ENCODE measurements at regions not wholly inside any gene's neighbourhood (a gene's known extent, or its start where the extent isn't known, plus 50 kb on each side); places are given as distances from the start of the nearest gene placed in this dataset.

DNA sequence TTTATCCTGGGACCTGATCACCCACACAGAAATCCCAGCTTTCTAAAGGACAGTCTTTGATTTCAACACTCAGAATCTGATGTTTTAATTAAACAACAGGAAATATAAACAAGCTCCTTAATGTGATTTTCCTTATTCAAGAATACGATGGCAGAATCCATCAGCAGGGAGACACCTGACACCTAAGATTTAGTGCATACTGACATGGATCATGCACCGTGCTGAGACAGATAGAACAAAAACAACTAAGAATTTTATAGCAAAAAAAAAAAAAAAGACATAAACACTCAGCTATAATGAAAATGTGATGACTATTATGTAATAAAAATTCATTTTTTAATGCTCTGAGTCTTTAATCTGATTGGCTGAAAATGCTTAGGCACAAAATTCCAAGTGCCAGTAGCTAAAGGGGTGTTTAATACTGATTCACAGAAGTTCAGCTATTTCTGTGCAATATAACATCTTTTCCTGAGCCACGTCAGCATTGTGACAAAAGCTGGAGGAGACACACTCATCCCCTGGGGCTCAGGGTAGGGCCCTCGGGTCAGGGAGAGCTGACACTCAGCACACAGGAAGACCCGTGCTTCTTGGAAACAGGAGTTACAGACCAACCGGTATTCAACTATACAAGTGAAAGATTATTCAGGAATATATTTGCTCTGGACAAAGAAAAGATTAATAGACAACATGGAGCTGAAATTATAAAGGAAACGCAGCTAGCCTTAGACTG, 247.4 kb downstream of the FBXO15 start:
- Histone ChIP-seq H3K4me1 (ENCODE audit: insufficient read depth, low read length) (no peaks in the 10 kb centered on the region), H3K27ac (ENCODE audit: low read depth, low read length) (no peak overlapping the region), H3K4me3 (ENCODE audit: low read length) (no peak overlapping the region), H3K36me3 (ENCODE audit: insufficient read depth, low read length) (no peaks in the 10 kb centered on the region), H3K9me3 (ENCODE audit: low read length) (no peaks in the 10 kb centered on the region), H3K27me3 (ENCODE audit: insufficient read depth, low read length, poor library complexity, severe bottlenecking) (no peaks in the 10 kb centered on the region)
- Mint-ChIP-seq H3K4me3 (no peak overlapping the region), H3K36me3 (no peaks in the 10 kb centered on the region), H3K27me3 (no peaks in the 10 kb centered on the region), H3K4me1 (no peaks in the 10 kb centered on the region), H3K9me3 (peaks cover 0 to 5% (median 0%) of the 10 kb centered on the region in 5 donors), H3K27ac (no peak overlapping the region)
- ChIA-PET POLR2A (no interaction called here), CTCF (no interaction called here)
- no peak for DNase-seq

DNA sequence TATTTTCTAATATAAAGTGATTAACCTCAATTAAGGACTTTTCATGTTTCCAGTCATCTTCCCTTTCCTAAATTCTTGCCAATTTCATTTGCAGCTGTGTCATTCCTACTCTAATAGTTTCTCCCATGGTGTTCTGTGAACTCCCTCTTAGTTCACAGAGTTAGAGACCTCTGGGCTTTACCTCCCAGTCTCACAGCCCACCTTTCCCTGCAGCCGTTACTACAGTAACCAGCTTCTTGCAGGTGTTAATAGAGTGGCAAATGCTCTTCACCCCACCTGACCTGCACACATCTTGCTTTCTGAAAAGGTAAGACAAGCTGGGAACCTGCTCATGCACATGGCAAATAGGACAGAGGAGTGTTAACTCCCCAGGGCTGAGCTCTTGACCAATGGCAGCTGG, 250.1 kb downstream of the FBXO15 start:
- Histone ChIP-seq H3K9me3 (ENCODE audit: low read length) (no peaks in the 10 kb centered on the region), H3K27ac (ENCODE audit: low read depth, low read length) (no peak overlapping the region), H3K27me3 (ENCODE audit: insufficient read depth, low read length, poor library complexity, severe bottlenecking) (no peaks in the 10 kb centered on the region), H3K4me3 (ENCODE audit: low read length) (no peak overlapping the region), H3K4me1 (ENCODE audit: insufficient read depth, low read length) (no peaks in the 10 kb centered on the region), H3K36me3 (ENCODE audit: insufficient read depth, low read length) (no peaks in the 10 kb centered on the region)
- H3K27ac Mint-ChIP-seq: no peak overlapping the region
- no peaks in the 10 kb centered on the region for H3K27me3 Mint-ChIP-seq
- peaks cover 0 to 5% (median 0%) of the 10 kb centered on the region in 5 donors for H3K9me3 Mint-ChIP-seq
- ChIA-PET POLR2A (no interaction called here), CTCF (interaction anchor here (1.0 kb wide), 1 partner anchor 16 kb away, joined by 3 read pairs; no protein-coding TSS in a partner anchor)
- no peak overlapping the region for H3K4me3 Mint-ChIP-seq
- H3K36me3 Mint-ChIP-seq: no peaks in the 10 kb centered on the region
- no peaks in the 10 kb centered on the region for H3K4me1 Mint-ChIP-seq
- DNase-seq: no peak

GRCh38 chr18:73896685-73897084, 250.9 kb downstream of the FBXO15 start:
- H3K27me3 Mint-ChIP-seq: no peaks in the 10 kb centered on the region
- no peaks in the 10 kb centered on the region for H3K4me1 Mint-ChIP-seq
- ChIA-PET POLR2A (no interaction called here), CTCF (no interaction called here)
- Histone ChIP-seq H3K9me3 (ENCODE audit: low read length) (no peaks in the 10 kb centered on the region), H3K27me3 (ENCODE audit: insufficient read depth, low read length, poor library complexity, severe bottlenecking) (no peaks in the 10 kb centered on the region), H3K4me1 (ENCODE audit: insufficient read depth, low read length) (no peaks in the 10 kb centered on the region), H3K4me3 (ENCODE audit: low read length) (no peak overlapping the region), H3K36me3 (ENCODE audit: insufficient read depth, low read length) (no peaks in the 10 kb centered on the region), H3K27ac (ENCODE audit: low read depth, low read length) (no peak overlapping the region)
- no peaks in the 10 kb centered on the region for H3K36me3 Mint-ChIP-seq
- DNase-seq: no peak
- no peak overlapping the region for H3K27ac Mint-ChIP-seq
- H3K9me3 Mint-ChIP-seq: peaks cover 0 to 5% (median 0%) of the 10 kb centered on the region in 5 donors
- H3K4me3 Mint-ChIP-seq: no peak overlapping the region

DNA sequence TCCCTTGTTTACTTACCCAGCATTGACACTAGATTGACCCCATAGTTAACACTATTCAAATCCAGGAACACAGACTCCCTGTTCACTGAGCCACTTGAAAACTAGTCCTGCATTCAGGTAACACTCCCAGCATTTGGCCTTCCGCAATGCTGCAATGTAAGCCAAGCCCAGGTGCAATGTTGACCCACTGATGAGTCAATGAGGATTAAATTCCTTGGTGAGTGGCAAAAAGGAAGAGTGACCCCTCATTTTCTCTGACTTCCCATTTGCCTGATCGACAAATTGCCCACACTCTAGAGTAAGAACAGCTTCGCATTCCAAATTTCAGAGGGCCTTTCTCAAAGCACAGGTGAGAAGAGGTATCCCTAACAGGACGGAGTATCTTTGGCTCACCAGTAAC, 251.9 kb downstream of the FBXO15 start:
- no peaks in the 10 kb centered on the region for H3K27me3 Mint-ChIP-seq
- Histone ChIP-seq H3K4me1 (ENCODE audit: insufficient read depth, low read length) (no peaks in the 10 kb centered on the region), H3K9me3 (ENCODE audit: low read length) (no peaks in the 10 kb centered on the region), H3K27ac (ENCODE audit: low read depth, low read length) (no peak overlapping the region), H3K27me3 (ENCODE audit: insufficient read depth, low read length, poor library complexity, severe bottlenecking) (no peaks in the 10 kb centered on the region), H3K4me3 (ENCODE audit: low read length) (no peak overlapping the region), H3K36me3 (ENCODE audit: insufficient read depth, low read length) (no peaks in the 10 kb centered on the region)
- no peaks in the 10 kb centered on the region for H3K4me1 Mint-ChIP-seq
- H3K27ac Mint-ChIP-seq: no peak overlapping the region
- no peaks in the 10 kb centered on the region for H3K36me3 Mint-ChIP-seq
- DNase-seq: no peak
- H3K9me3 Mint-ChIP-seq: peaks cover 0 to 4% (median 0%) of the 10 kb centered on the region in 5 donors
- no peak overlapping the region for H3K4me3 Mint-ChIP-seq
- ChIA-PET CTCF (no interaction called here), POLR2A (no interaction called here)

DNA sequence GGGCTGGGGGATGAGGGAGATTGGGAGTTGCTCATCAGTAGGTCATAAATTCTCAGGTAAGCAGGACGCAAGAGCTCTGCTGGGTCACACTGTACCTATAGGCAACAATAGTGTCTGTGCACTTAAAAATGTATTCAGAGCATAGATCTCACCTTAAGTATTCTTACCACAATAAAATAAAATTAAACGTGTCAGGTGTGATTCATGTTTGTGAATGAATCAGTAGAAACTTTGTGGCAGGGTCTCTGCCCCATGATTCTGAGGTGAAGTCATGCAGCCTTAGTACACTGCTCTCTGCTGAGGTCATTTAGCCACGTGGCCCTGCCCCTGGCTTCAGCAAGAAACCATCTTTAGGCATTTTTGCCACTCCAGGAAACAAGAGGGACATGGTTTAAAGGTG, 253.8 kb downstream of the FBXO15 start:
- DNase-seq: no peak
- no peak overlapping the region for H3K4me3 ChIP-seq (ENCODE audit: low read length)
- H3K9me3 ChIP-seq (ENCODE audit: low read length): no peaks in the 10 kb centered on the region
- H3K4me1 ChIP-seq (ENCODE audit: insufficient read depth, low read length): no peaks in the 10 kb centered on the region
- Mint-ChIP-seq H3K27ac (no peak overlapping the region), H3K9me3 (peaks cover 0 to 2% (median 0%) of the 10 kb centered on the region in 5 donors), H3K27me3 (peaks cover 0 to 3% of the 10 kb centered on the region in 2 donors), H3K36me3 (no peaks in the 10 kb centered on the region), H3K4me3 (no peak overlapping the region), H3K4me1 (no peaks in the 10 kb centered on the region)
- no peaks in the 10 kb centered on the region for H3K27me3 ChIP-seq (ENCODE audit: insufficient read depth, low read length, poor library complexity, severe bottlenecking)
- POLR2A ChIA-PET: no interaction called here
- CTCF ChIA-PET: no interaction called here
- no peaks in the 10 kb centered on the region for H3K36me3 ChIP-seq (ENCODE audit: insufficient read depth, low read length)
- no peak overlapping the region for H3K27ac ChIP-seq (ENCODE audit: low read depth, low read length)

DNA sequence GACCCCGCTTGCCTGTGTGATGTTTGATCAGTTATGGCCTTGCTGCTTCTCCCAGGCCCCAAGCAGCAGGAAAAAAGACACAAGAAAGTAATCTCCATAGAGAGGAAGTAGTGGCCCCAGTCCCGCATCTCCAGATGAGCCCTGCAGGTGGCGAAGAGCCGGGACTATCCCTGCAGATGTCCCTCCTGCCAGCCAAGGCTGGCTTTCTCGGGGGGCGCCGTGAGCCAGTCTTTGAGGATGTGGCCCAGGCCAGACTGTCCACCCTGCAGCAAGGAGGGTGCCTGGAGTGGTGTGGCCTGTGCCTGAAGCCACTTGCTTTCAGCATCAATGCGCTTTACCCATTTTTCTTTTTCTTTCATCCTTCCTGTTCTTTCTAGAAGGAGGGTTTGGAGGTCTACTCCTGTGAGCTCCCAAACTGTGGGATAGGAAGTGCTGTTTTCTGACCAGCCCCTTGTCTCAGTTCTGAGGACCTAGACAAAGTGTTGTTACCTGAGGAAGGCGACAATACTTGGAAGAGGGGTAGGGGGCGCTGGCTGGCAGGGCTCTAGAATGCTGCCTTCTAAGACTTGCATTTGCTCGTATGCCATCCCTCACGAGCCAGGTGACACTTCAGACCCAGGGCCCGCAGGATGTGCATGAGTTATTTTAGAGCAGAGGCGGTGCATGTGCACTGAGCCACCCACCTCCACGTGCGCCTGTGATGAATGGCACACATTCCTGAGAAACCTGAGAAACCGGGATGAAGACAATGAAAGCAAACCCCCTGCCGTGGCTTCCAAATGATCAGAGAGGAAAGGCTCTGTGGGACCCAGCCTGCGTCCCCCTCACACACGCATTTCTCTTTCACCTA, 255.8 kb downstream of the FBXO15 start:
- POLR2A ChIA-PET: no interaction called here
- no peak for DNase-seq
- no peak overlapping the region for H3K4me3 ChIP-seq (ENCODE audit: low read length)
- H3K27ac Mint-ChIP-seq: no peak overlapping the region
- CTCF ChIA-PET: no interaction called here
- H3K27me3 Mint-ChIP-seq: peaks cover 0 to 3% of the 10 kb centered on the region in 2 donors
- H3K4me1 ChIP-seq (ENCODE audit: insufficient read depth, low read length): no peaks in the 10 kb centered on the region
- H3K36me3 ChIP-seq (ENCODE audit: insufficient read depth, low read length): no peaks in the 10 kb centered on the region
- no peak overlapping the region for H3K27ac ChIP-seq (ENCODE audit: low read depth, low read length)
- H3K9me3 ChIP-seq (ENCODE audit: low read length): no peaks in the 10 kb centered on the region
- H3K9me3 Mint-ChIP-seq: peaks cover 0 to 2% (median 0%) of the 10 kb centered on the region in 5 donors
- H3K27me3 ChIP-seq (ENCODE audit: insufficient read depth, low read length, poor library complexity, severe bottlenecking): no peaks in the 10 kb centered on the region
- no peak overlapping the region for H3K4me3 Mint-ChIP-seq
- H3K4me1 Mint-ChIP-seq: no peaks in the 10 kb centered on the region
- no peaks in the 10 kb centered on the region for H3K36me3 Mint-ChIP-seq

DNA sequence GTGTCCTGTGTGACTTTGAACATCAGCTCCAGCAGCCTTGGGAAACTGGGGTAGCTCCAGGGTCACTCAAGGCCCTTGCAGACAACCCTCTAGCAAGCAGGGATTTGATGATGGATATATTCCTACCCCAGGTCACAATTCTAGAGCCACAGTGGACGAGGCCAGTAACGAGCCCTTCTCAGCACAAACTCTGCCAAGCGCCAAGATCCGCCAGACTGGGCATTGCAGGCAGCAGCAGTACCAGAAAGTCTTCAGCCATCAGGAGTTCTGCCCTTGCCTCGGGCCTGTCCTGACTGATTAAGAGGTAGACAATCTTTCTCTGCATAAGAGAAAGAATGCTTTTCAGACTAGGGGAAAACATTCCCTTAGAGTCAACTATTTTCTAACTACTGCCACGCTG, 259.1 kb downstream of the FBXO15 start:
- no peaks in the 10 kb centered on the region for H3K9me3 Mint-ChIP-seq

DNA sequence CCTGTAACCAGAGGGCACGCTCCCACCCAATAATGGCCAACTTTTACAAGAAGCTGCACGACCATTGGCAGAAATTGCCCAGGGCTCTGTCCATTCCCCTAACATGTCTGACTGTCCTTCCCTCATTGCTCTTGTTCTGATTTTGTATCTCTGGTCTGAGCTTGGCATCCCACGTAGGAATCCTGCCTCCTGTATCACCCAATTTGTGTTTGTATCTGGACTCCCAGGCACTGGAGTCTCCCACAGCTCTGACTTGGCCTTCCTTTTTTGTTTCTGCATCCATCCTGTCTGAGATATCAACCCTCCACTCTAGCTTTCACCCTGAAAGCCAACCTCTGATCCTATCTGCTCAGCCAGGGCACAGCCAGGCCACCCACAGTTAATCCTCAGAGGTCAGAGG, 259.8 kb downstream of the FBXO15 start:
- no peak overlapping the region for H3K4me3 Mint-ChIP-seq
- CTCF ChIA-PET: no interaction called here

More for the DNA sequence above, 259.1 kb downstream of the FBXO15 start:
- Mint-ChIP-seq H3K4me3 (no peak overlapping the region), H3K27me3 (peaks cover 0 to 3% of the 10 kb centered on the region in 2 donors), H3K4me1 (no peaks in the 10 kb centered on the region), H3K36me3 (no peaks in the 10 kb centered on the region), H3K27ac (no peak overlapping the region)
- no peaks in the 10 kb centered on the region for H3K27me3 ChIP-seq (ENCODE audit: insufficient read depth, low read length, poor library complexity, severe bottlenecking)
- DNase-seq: no peak
- H3K9me3 ChIP-seq (ENCODE audit: low read length): no peaks in the 10 kb centered on the region
- CTCF ChIA-PET: no interaction called here
- H3K4me1 ChIP-seq (ENCODE audit: insufficient read depth, low read length): no peaks in the 10 kb centered on the region
- no peaks in the 10 kb centered on the region for H3K36me3 ChIP-seq (ENCODE audit: insufficient read depth, low read length)
- H3K4me3 ChIP-seq (ENCODE audit: low read length): no peak overlapping the region
- H3K27ac ChIP-seq (ENCODE audit: low read depth, low read length): no peak overlapping the region
- POLR2A ChIA-PET: no interaction called here

More for the DNA sequence above, 259.8 kb downstream of the FBXO15 start:
- Mint-ChIP-seq H3K4me1 (no peaks in the 10 kb centered on the region), H3K36me3 (no peaks in the 10 kb centered on the region), H3K27ac (no peak overlapping the region), H3K27me3 (peaks cover 0 to 3% of the 10 kb centered on the region in 2 donors), H3K9me3 (no peaks in the 10 kb centered on the region)
- Histone ChIP-seq H3K9me3 (ENCODE audit: low read length) (no peaks in the 10 kb centered on the region), H3K4me3 (ENCODE audit: low read length) (no peak overlapping the region), H3K4me1 (ENCODE audit: insufficient read depth, low read length) (no peaks in the 10 kb centered on the region), H3K27ac (ENCODE audit: low read depth, low read length) (no peak overlapping the region), H3K36me3 (ENCODE audit: insufficient read depth, low read length) (no peaks in the 10 kb centered on the region), H3K27me3 (ENCODE audit: insufficient read depth, low read length, poor library complexity, severe bottlenecking) (no peaks in the 10 kb centered on the region)
- POLR2A ChIA-PET: no interaction called here
- no peak for DNase-seq
